Mucosa of stomach (tissue), 1 donor: ENCODE measurements at regions not wholly inside any gene's neighbourhood (a gene's known extent, or its start where the extent isn't known, plus 50 kb on each side); places are given as distances from the start of the nearest gene placed in this dataset.

Experiments used
- H3K27me3 ChIP-seq: one replicate; pipeline ENCODE4 v1.7.0; 2013; ENCODE audit warnings: mild to moderate bottlenecking, low read length; ENCODE audit not compliant: control insufficient read depth, insufficient read depth
- H3K36me3 ChIP-seq: one replicate; pipeline ENCODE4 v1.7.0; 2013; ENCODE audit warnings: low read length; ENCODE audit not compliant: control insufficient read depth, insufficient read depth
- H3K4me1 ChIP-seq: one replicate; pipeline ENCODE4 v1.7.0; 2013; ENCODE audit warnings: mild to moderate bottlenecking, low read length; ENCODE audit not compliant: control insufficient read depth, insufficient read depth
- H3K4me3 ChIP-seq: one replicate; pipeline ENCODE4 v1.7.0; 2013; ENCODE audit warnings: low read length
- H3K9ac ChIP-seq: one replicate; pipeline ENCODE4 v1.7.0; 2013; ENCODE audit warnings: mild to moderate bottlenecking, low read length, moderate library complexity
- H3K9me3 ChIP-seq: one replicate; pipeline ENCODE4 v1.7.0; 2013; ENCODE audit warnings: mild to moderate bottlenecking, low read length, moderate library complexity; ENCODE audit not compliant: control insufficient read depth
- donor health status: Pancreatic carcinoma.

GRCh38 chr1:245045087-245045881 is 109.5 kb upstream of the KIF26B start:
- peak overlapping the region; percentile 2 for H3K4me3 ChIP-seq

GRCh38 chr1:245043611-245043940 is 111.2 kb upstream of the KIF26B start:
- no peak overlapping the region for H3K9ac ChIP-seq
- peaks cover 17% of the 10 kb centered on the region for H3K4me1 ChIP-seq
- H3K27me3 ChIP-seq, result no peaks in the 10 kb centered on the region
- no peaks in the 10 kb centered on the region for H3K36me3 ChIP-seq
- no peak overlapping the region for H3K4me3 ChIP-seq
- no peaks in the 10 kb centered on the region for H3K9me3 ChIP-seq

More at GRCh38 chr1:245045087-245045881, 109.5 kb upstream of the KIF26B start:
- Histone ChIP-seq H3K36me3 (no peaks in the 10 kb centered on the region), H3K9ac (no peak overlapping the region), H3K27me3 (no peaks in the 10 kb centered on the region), H3K9me3 (no peaks in the 10 kb centered on the region), H3K4me1 (peaks cover 17% of the 10 kb centered on the region)

- Histone ChIP-seq H3K4me1 (peaks cover 17% of the 10 kb centered on the region), H3K27me3 (no peaks in the 10 kb centered on the region), H3K36me3 (no peaks in the 10 kb centered on the region), H3K9me3 (no peaks in the 10 kb centered on the region), H3K9ac (no peak overlapping the region), H3K4me3 (no peak overlapping the region)
Observed at GRCh38 chr1:245041058-245041698, 113.6 kb upstream of the KIF26B start.

- H3K36me3 ChIP-seq, result no peaks in the 10 kb centered on the region
- H3K27me3 ChIP-seq, result no peaks in the 10 kb centered on the region
- H3K4me3 ChIP-seq, result no peak overlapping the region
- H3K9me3 ChIP-seq, result no peaks in the 10 kb centered on the region
- no peak overlapping the region for H3K9ac ChIP-seq
- peaks cover 8% of the 10 kb centered on the region for H3K4me1 ChIP-seq
Observed at GRCh38 chr1:245039196-245039595, 115.6 kb upstream of the KIF26B start.

GRCh38 chr1:245036102-245036501 is 118.7 kb upstream of the KIF26B start:
- H3K4me1 ChIP-seq, result peaks cover under 1% of the 10 kb centered on the region
- no peaks in the 10 kb centered on the region for H3K27me3 ChIP-seq
- H3K4me3 ChIP-seq, result no peak overlapping the region
- no peak overlapping the region for H3K9ac ChIP-seq
- no peaks in the 10 kb centered on the region for H3K9me3 ChIP-seq
- H3K36me3 ChIP-seq, result no peaks in the 10 kb centered on the region

- no peak overlapping the region for H3K9ac ChIP-seq
- H3K27me3 ChIP-seq, result no peaks in the 10 kb centered on the region
- no peaks in the 10 kb centered on the region for H3K4me1 ChIP-seq
- H3K36me3 ChIP-seq, result no peaks in the 10 kb centered on the region
- no peak overlapping the region for H3K4me3 ChIP-seq
- H3K9me3 ChIP-seq, result no peaks in the 10 kb centered on the region
Observed at GRCh38 chr1:245031041-245031440, 123.7 kb upstream of the KIF26B start.

- H3K36me3 ChIP-seq, result no peaks in the 10 kb centered on the region
- H3K9me3 ChIP-seq, result no peaks in the 10 kb centered on the region
- H3K4me1 ChIP-seq, result no peaks in the 10 kb centered on the region
- H3K27me3 ChIP-seq, result no peaks in the 10 kb centered on the region
- no peak overlapping the region for H3K4me3 ChIP-seq
- no peak overlapping the region for H3K9ac ChIP-seq
Observed at GRCh38 chr1:245026247-245026646, 128.5 kb upstream of the KIF26B start.

- no peak overlapping the region for H3K9ac ChIP-seq
Observed at GRCh38 chr1:245025525-245025924, 129.3 kb upstream of the KIF26B start.

GRCh38 chr1:245023222-245023621 is 131.6 kb upstream of the KIF26B start:
- no peaks in the 10 kb centered on the region for H3K4me1 ChIP-seq
- H3K9me3 ChIP-seq, result no peaks in the 10 kb centered on the region
- H3K4me3 ChIP-seq, result no peak overlapping the region
- no peak overlapping the region for H3K9ac ChIP-seq
- no peaks in the 10 kb centered on the region for H3K27me3 ChIP-seq
- no peaks in the 10 kb centered on the region for H3K36me3 ChIP-seq

More at GRCh38 chr1:245025525-245025924, 129.3 kb upstream of the KIF26B start:
- H3K4me3 ChIP-seq, result no peak overlapping the region
- no peaks in the 10 kb centered on the region for H3K4me1 ChIP-seq
- no peaks in the 10 kb centered on the region for H3K36me3 ChIP-seq
- H3K27me3 ChIP-seq, result no peaks in the 10 kb centered on the region
- no peaks in the 10 kb centered on the region for H3K9me3 ChIP-seq

GRCh38 chr1:245019910-245020486 is 134.8 kb upstream of the KIF26B start:
- Histone ChIP-seq H3K27me3 (no peaks in the 10 kb centered on the region), H3K36me3 (no peaks in the 10 kb centered on the region), H3K9me3 (no peaks in the 10 kb centered on the region), H3K4me1 (no peaks in the 10 kb centered on the region), H3K9ac (no peak overlapping the region), H3K4me3 (no peak overlapping the region)

GRCh38 chr1:245016700-245017099 is 138.1 kb upstream of the KIF26B start:
- H3K4me1 ChIP-seq, result no peaks in the 10 kb centered on the region
- H3K36me3 ChIP-seq, result no peaks in the 10 kb centered on the region
- no peaks in the 10 kb centered on the region for H3K27me3 ChIP-seq
- no peak overlapping the region for H3K4me3 ChIP-seq
- no peaks in the 10 kb centered on the region for H3K9me3 ChIP-seq
- no peak overlapping the region for H3K9ac ChIP-seq

GRCh38 chr1:245015031-245015430 is 139.8 kb upstream of the KIF26B start:
- Histone ChIP-seq H3K9ac (no peak overlapping the region), H3K36me3 (no peaks in the 10 kb centered on the region), H3K9me3 (no peaks in the 10 kb centered on the region), H3K4me3 (no peak overlapping the region), H3K4me1 (no peaks in the 10 kb centered on the region), H3K27me3 (no peaks in the 10 kb centered on the region)
